SH-SY5Y (cell line): ENCODE measurements at regions not wholly inside any gene's neighbourhood (a gene's known extent, or its start where the extent isn't known, plus 50 kb on each side); places are given as distances from the start of the nearest gene placed in this dataset.

Experiments used
- GATA2 ChIP-seq: IDR thresholded peaks from 2 replicates; pipeline ENCODE4 v1.6.1; 2011; ENCODE audit warnings: mild to moderate bottlenecking, low read depth, low read length
- GATA3 ChIP-seq: IDR thresholded peaks from 2 replicates; pipeline ENCODE4 v1.6.1; 2011; ENCODE audit warnings: low read depth, mild to moderate bottlenecking, low read length, moderate library complexity

DNA sequence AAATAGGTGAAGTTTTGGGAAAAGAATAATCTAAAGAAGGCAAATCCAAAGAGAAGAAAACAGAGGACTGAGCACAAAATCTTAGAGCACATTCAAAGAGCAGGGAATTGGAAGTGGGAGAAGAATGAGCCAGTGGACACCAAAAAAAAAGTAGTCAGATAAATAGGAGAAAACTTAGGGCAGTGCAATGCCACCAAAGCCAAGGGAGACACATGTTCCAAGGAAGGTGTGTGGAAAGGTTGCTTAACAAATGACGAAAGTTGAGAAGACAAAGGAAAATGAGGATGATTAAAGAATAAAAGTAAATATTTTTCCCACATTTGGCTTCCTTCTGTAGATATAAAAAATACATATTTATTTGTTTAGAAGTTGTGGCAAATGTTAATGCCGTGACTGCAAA, 237.6 kb downstream of the TANC2 start:
- TF ChIP-seq GATA2 (no peak), GATA3 (no peak)
